ACC112 (cell line): ENCODE measurements at regions not wholly inside any gene's neighbourhood (a gene's known extent, or its start where the extent isn't known, plus 50 kb on each side); places are given as distances from the start of the nearest gene placed in this dataset.

Experiments used
- H2AFZ ChIP-seq: fragments of 200-600 bp; sonication (generic); one replicate; pipeline ENCODE4 v1.6.0; 2017; ENCODE audit warnings: antibody characterized with exemption, low read length; ENCODE audit not compliant: unreplicated experiment
- H3K27ac ChIP-seq: fragments of 200-600 bp; sonication (generic); 2 replicates; pipeline ENCODE4 v1.5.1; 2014; ENCODE audit warnings: low read depth, mild to moderate bottlenecking, antibody characterized with exemption, low read length, moderate library complexity
- H3K27me3 ChIP-seq: fragments of 200-600 bp; sonication (generic); 2 replicates; pipeline ENCODE4 v1.6.1; 2014; ENCODE audit warnings: mild to moderate bottlenecking, antibody characterized with exemption, low read length, moderate library complexity, mixed read lengths; ENCODE audit not compliant: insufficient read depth
- H3K36me3 ChIP-seq: fragments of 200-600 bp; sonication (generic); 2 replicates; pipeline ENCODE4 v1.6.1; 2016; ENCODE audit warnings: mild to moderate bottlenecking, antibody characterized with exemption, low read length, moderate library complexity, mixed read lengths; ENCODE audit not compliant: insufficient read depth
- H3K4me1 ChIP-seq: fragments of 200-600 bp; sonication (generic); one replicate; pipeline ENCODE4 v1.6.1; 2016; ENCODE audit warnings: low read length, mixed read lengths; ENCODE audit not compliant: insufficient read depth, unreplicated experiment, control insufficient read depth
- H3K4me3 ChIP-seq: fragments of 200-600 bp; sonication (generic); 2 replicates; pipeline ENCODE4 v1.5.1; 2014; ENCODE audit warnings: mild to moderate bottlenecking, low read depth, low read length
- H3K79me2 ChIP-seq: fragments of 200-600 bp; sonication (generic); one replicate; pipeline ENCODE4 v1.6.0; 2016; ENCODE audit warnings: low read length; ENCODE audit not compliant: control insufficient read depth, unreplicated experiment, insufficient read depth

DNA sequence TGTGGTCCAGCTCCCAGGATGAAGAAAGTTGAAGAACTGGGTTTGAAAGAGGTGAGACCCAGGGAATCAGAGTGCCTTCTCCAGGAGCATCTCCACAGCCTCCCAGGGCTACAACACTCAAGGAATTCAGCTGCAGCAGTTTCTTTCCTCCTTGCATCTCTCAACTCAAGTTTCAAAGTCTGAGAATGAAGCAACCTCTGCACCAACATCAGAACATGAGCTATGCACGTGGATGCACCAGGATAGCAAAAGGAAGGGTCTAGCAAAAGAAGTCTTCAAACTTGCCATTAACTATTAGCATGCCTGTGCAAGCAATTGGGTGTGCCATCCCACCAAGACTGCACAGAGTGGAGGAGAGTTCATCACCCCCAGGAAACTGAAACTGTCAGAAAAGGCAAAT is 193.9 kb downstream of the OTOR start:
- H2AFZ ChIP-seq: no peak overlapping the region

GRCh38 chr20:16942756-16943155 is 194.6 kb downstream of the OTOR start:
- Histone ChIP-seq H3K27me3 (no peaks in the 10 kb centered on the region), H3K4me1 (no peaks in the 10 kb centered on the region), H3K4me3 (no peak overlapping the region), H2AFZ (no peak overlapping the region), H3K36me3 (no peaks in the 10 kb centered on the region), H3K27ac (no peak overlapping the region), H3K79me2 (no peaks in the 10 kb centered on the region)

More for the DNA sequence above, 193.9 kb downstream of the OTOR start:
- Histone ChIP-seq H3K4me1 (no peaks in the 10 kb centered on the region), H3K27ac (no peak overlapping the region), H3K27me3 (no peaks in the 10 kb centered on the region), H3K36me3 (no peaks in the 10 kb centered on the region), H3K4me3 (no peak overlapping the region), H3K79me2 (no peaks in the 10 kb centered on the region)

GRCh38 chr20:16944745-16945144 is 196.6 kb downstream of the OTOR start:
- no peak overlapping the region for H3K27ac ChIP-seq
- H3K36me3 ChIP-seq: no peaks in the 10 kb centered on the region
- H3K79me2 ChIP-seq: no peaks in the 10 kb centered on the region
- H3K27me3 ChIP-seq: no peaks in the 10 kb centered on the region
- no peaks in the 10 kb centered on the region for H3K4me1 ChIP-seq
- no peak overlapping the region for H2AFZ ChIP-seq
- no peak overlapping the region for H3K4me3 ChIP-seq

GRCh38 chr20:16945619-16946018 is 197.5 kb downstream of the OTOR start:
- Histone ChIP-seq H3K36me3 (no peaks in the 10 kb centered on the region), H3K27ac (no peak overlapping the region), H3K27me3 (no peaks in the 10 kb centered on the region), H3K4me1 (no peaks in the 10 kb centered on the region), H3K4me3 (no peak overlapping the region), H3K79me2 (no peaks in the 10 kb centered on the region), H2AFZ (no peak overlapping the region)

- Histone ChIP-seq H3K36me3 (no peaks in the 10 kb centered on the region), H2AFZ (no peak overlapping the region), H3K79me2 (no peaks in the 10 kb centered on the region), H3K27ac (no peak overlapping the region), H3K4me1 (no peaks in the 10 kb centered on the region), H3K27me3 (no peaks in the 10 kb centered on the region), H3K4me3 (no peak overlapping the region)
These were observed 197.9 kb downstream of the OTOR start for GRCh38 chr20:16946097-16946496.

DNA sequence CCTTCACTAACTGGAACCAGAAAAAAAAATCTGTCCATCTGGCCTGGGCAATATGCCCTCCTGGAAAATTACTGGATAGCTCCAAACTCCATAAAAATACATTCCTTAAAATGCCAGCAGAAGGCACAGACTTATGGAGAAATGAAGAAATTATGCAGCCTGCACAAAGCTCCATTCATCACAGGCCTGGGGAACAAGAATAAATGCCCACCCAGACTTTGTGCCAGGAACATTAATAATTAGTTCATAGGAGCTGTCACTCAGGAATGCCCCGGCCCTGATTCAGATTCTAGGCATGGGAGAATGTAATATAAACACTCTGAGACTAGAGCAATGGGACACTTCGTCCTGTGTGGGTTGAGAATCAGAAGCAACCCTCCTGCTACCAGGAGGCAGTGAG is 199.3 kb downstream of the OTOR start:
- Histone ChIP-seq H2AFZ (no peak overlapping the region), H3K27ac (no peak overlapping the region)

GRCh38 chr20:16951876-16952275 is 203.7 kb downstream of the OTOR start:
- H3K27me3 ChIP-seq: peaks cover 22% of the 10 kb centered on the region; the same call in 1 of the 2 replicates
- no peaks in the 10 kb centered on the region for H3K4me1 ChIP-seq
- no peaks in the 10 kb centered on the region for H3K36me3 ChIP-seq
- no peak overlapping the region for H3K27ac ChIP-seq
- no peak overlapping the region for H2AFZ ChIP-seq
- H3K4me3 ChIP-seq: no peak overlapping the region
- H3K79me2 ChIP-seq: no peaks in the 10 kb centered on the region

More for the DNA sequence above, 199.3 kb downstream of the OTOR start:
- Histone ChIP-seq H3K4me3 (no peak overlapping the region), H3K79me2 (no peaks in the 10 kb centered on the region), H3K27me3 (no peaks in the 10 kb centered on the region), H3K4me1 (no peaks in the 10 kb centered on the region), H3K36me3 (no peaks in the 10 kb centered on the region)

- Histone ChIP-seq H3K36me3 (no peaks in the 10 kb centered on the region), H2AFZ (no peak overlapping the region), H3K4me1 (no peaks in the 10 kb centered on the region), H3K27me3 (peaks cover 26% of the 10 kb centered on the region; the same call in 1 of the 2 replicates), H3K4me3 (no peak overlapping the region), H3K27ac (no peak overlapping the region), H3K79me2 (no peaks in the 10 kb centered on the region)
These were observed 204.8 kb downstream of the OTOR start for GRCh38 chr20:16952965-16953364.

- H3K4me1 ChIP-seq: no peaks in the 10 kb centered on the region
- H3K4me3 ChIP-seq: no peak overlapping the region
- peaks cover 28% of the 10 kb centered on the region; the same call in 1 of the 2 replicates for H3K27me3 ChIP-seq
- no peak overlapping the region for H3K27ac ChIP-seq
- H3K36me3 ChIP-seq: no peaks in the 10 kb centered on the region
- H3K79me2 ChIP-seq: no peaks in the 10 kb centered on the region
- no peak overlapping the region for H2AFZ ChIP-seq
These were observed 205.7 kb downstream of the OTOR start for GRCh38 chr20:16953858-16954257.

- H3K27ac ChIP-seq: no peak overlapping the region
- no peaks in the 10 kb centered on the region for H3K79me2 ChIP-seq
- no peak overlapping the region for H2AFZ ChIP-seq
- peaks cover 28% of the 10 kb centered on the region; the same call in 1 of the 2 replicates for H3K27me3 ChIP-seq
- no peak overlapping the region for H3K4me3 ChIP-seq
- H3K4me1 ChIP-seq: no peaks in the 10 kb centered on the region
- no peaks in the 10 kb centered on the region for H3K36me3 ChIP-seq
These were observed 207.3 kb downstream of the OTOR start for GRCh38 chr20:16955462-16955861.

GRCh38 chr20:16955971-16956370 is 207.8 kb downstream of the OTOR start:
- Histone ChIP-seq H3K27me3 (peaks cover 28% of the 10 kb centered on the region; the same call in 1 of the 2 replicates), H3K4me3 (no peak overlapping the region), H3K79me2 (no peaks in the 10 kb centered on the region), H3K36me3 (no peaks in the 10 kb centered on the region), H3K27ac (no peak overlapping the region), H2AFZ (no peak overlapping the region), H3K4me1 (no peaks in the 10 kb centered on the region)
